ENCODE measurements at regions not wholly inside any gene's neighbourhood (a gene's known extent, or its start where the extent isn't known, plus 50 kb on each side); places are given as distances from the start of the nearest gene placed in this dataset.
"Not testable (repeated sequence)": the region's sequence is repeated elsewhere in the genome, so short reads cannot be mapped to it uniquely, and the experiment has no call there.

- no peak for DNase-seq (ENCODE audit: low read depth, low spot score)
Measured at GRCh38 chr6:103177791-103178190, 1681.9 kb downstream of the HACE1 start.

GRCh38 chr6:103175056-103175455 lies 1684.7 kb downstream of the HACE1 start:
- no peak for DNase-seq (ENCODE audit: low read depth, low spot score)

GRCh38 chr6:103167345-103168071 lies 1692.2 kb downstream of the HACE1 start:
- DNase-seq (ENCODE audit: low read depth, low spot score): no peak

GRCh38 chr6:103154779-103155572 lies 1704.7 kb downstream of the HACE1 start:
- DNase-seq (ENCODE audit: low read depth, low spot score): no peak

- DNase-seq (ENCODE audit: low read depth, low spot score): no peak
Measured at GRCh38 chr6:103153016-103153415, 1706.7 kb downstream of the HACE1 start.

- no peak for DNase-seq (ENCODE audit: low read depth, low spot score)
Measured at GRCh38 chr6:103142902-103143301, 1716.8 kb downstream of the HACE1 start.

- no peak for DNase-seq (ENCODE audit: low read depth, low spot score)
Measured at GRCh38 chr6:103140308-103141027, 1719.3 kb downstream of the HACE1 start.

- DNase-seq (ENCODE audit: low read depth, low spot score): no peak
Measured at GRCh38 chr6:103139377-103139776, 1720.3 kb downstream of the HACE1 start.

- no peak for DNase-seq (ENCODE audit: low read depth, low spot score)
Measured at GRCh38 chr6:103124471-103124870, 1731.0 kb downstream of the GRIK2 start.

- peak; percentile 71 for DNase-seq (ENCODE audit: low read depth, low spot score)
Measured at GRCh38 chr6:103122766-103123601, 1729.5 kb downstream of the GRIK2 start.

- no peak for DNase-seq (ENCODE audit: low read depth, low spot score)
Measured at GRCh38 chr6:103119056-103119455, 1725.5 kb downstream of the GRIK2 start.

GRCh38 chr6:103114582-103114981 lies 1721.1 kb downstream of the GRIK2 start:
- DNase-seq (ENCODE audit: low read depth, low spot score): no peak

GRCh38 chr6:103113416-103113815 lies 1719.9 kb downstream of the GRIK2 start:
- no peak for DNase-seq (ENCODE audit: low read depth, low spot score)

GRCh38 chr6:103107985-103108384 lies 1714.5 kb downstream of the GRIK2 start:
- no peak for DNase-seq (ENCODE audit: low read depth, low spot score)

- no peak for DNase-seq (ENCODE audit: low read depth, low spot score)
Measured at GRCh38 chr6:103105686-103106085, 1712.2 kb downstream of the GRIK2 start.

GRCh38 chr6:103101267-103101666 lies 1707.8 kb downstream of the GRIK2 start:
- DNase-seq (ENCODE audit: low read depth, low spot score): no peak

GRCh38 chr6:103092414-103092813 lies 1698.9 kb downstream of the GRIK2 start:
- DNase-seq (ENCODE audit: low read depth, low spot score): not testable (repeated sequence)

GRCh38 chr6:103085801-103086200 lies 1692.3 kb downstream of the GRIK2 start:
- DNase-seq (ENCODE audit: low read depth, low spot score): no peak

GRCh38 chr6:103081876-103082630 lies 1688.5 kb downstream of the GRIK2 start:
- DNase-seq (ENCODE audit: low read depth, low spot score): no peak

- no peak for DNase-seq (ENCODE audit: low read depth, low spot score)
Measured at GRCh38 chr6:103081126-103081525, 1687.6 kb downstream of the GRIK2 start.

- no peak for DNase-seq (ENCODE audit: low read depth, low spot score)
Measured at GRCh38 chr6:103080497-103080896, 1687.0 kb downstream of the GRIK2 start.

Measured in astrocyte of the hippocampus (primary cell).